Neural cell (in vitro differentiated cells): ENCODE measurements at regions not wholly inside any gene's neighbourhood (a gene's known extent, or its start where the extent isn't known, plus 50 kb on each side); places are given as distances from the start of the nearest gene placed in this dataset.

Experiments
- H2AFZ ChIP-seq: fragments of 200-600, 300-800 bp; sonication (generic), shearing (Covaris generic); 2 replicates; pipeline ENCODE4 v1.6.0; 2014; ENCODE audit warnings: low read depth, mild to moderate bottlenecking, antibody characterized with exemption, low read length, moderate library complexity
- H3F3A ChIP-seq: fragments of 200-600 bp; shearing (Covaris generic); 2 replicates; pipeline ENCODE4 v1.6.1; 2016; ENCODE audit warnings: mild to moderate bottlenecking, moderate library complexity, mixed read lengths, antibody characterized with exemption, low read length; ENCODE audit not compliant: insufficient read depth, poor library complexity, severe bottlenecking
- H3K27ac ChIP-seq: fragments of 200-600, 300-800 bp; sonication (generic), shearing (Covaris generic); 2 replicates; pipeline ENCODE4 v1.5.1; 2014; ENCODE audit warnings: mild to moderate bottlenecking, low read length, moderate library complexity
- H3K27me3 ChIP-seq: fragments of 300-800, 200-600 bp; sonication (generic), shearing (Covaris generic); 2 replicates; pipeline ENCODE4 v1.6.0; 2014; ENCODE audit warnings: mild to moderate bottlenecking, low read depth, low read length, moderate library complexity; ENCODE audit not compliant: insufficient read depth
- H3K36me3 ChIP-seq: fragments of 300-800, 200-600 bp; sonication (generic), shearing (Covaris generic); 2 replicates; pipeline ENCODE4 v1.5.1; 2014; ENCODE audit warnings: mild to moderate bottlenecking, antibody characterized with exemption, low read length, moderate library complexity; ENCODE audit not compliant: insufficient read depth
- H3K4me2 ChIP-seq: fragments of 300-800, 200-600 bp; sonication (generic), shearing (Covaris generic); 2 replicates; pipeline ENCODE4 v1.6.0; 2014; ENCODE audit warnings: mild to moderate bottlenecking, low read length
- H3K4me3 ChIP-seq: fragments of 300-800, 200-600 bp; sonication (generic), shearing (Covaris generic); 2 replicates; pipeline ENCODE4 v1.5.1; 2014; ENCODE audit warnings: mild to moderate bottlenecking, low read length, moderate library complexity
- H3K79me2 ChIP-seq: fragments of 200-600 bp; shearing (Covaris generic); replicated peaks from 2 replicates; pipeline ENCODE4 v1.6.0; 2014; ENCODE audit warnings: mild to moderate bottlenecking, low read length, moderate library complexity; ENCODE audit not compliant: insufficient read depth
- H3K9ac ChIP-seq: fragments of 300-800, 200-600 bp; sonication (generic), shearing (Covaris generic); 2 replicates; pipeline ENCODE4 v1.6.1; 2016; ENCODE audit warnings: mild to moderate bottlenecking, low read length, mixed read lengths
- H3K9me2 ChIP-seq: fragments of 200-600 bp; shearing (Covaris generic); 2 replicates; pipeline ENCODE4 v1.6.1; 2016; ENCODE audit warnings: mild to moderate bottlenecking, low read length, mixed read lengths; ENCODE audit not compliant: insufficient read depth
- H3K9me3 ChIP-seq: fragments of 200-600, 300-800 bp; sonication (generic), shearing (Covaris generic); 2 replicates; pipeline ENCODE4 v1.6.1; 2016; ENCODE audit warnings: mild to moderate bottlenecking, mixed run types, low read length, moderate library complexity, mixed read lengths
- H4K20me1 ChIP-seq: fragments of 200-600 bp; shearing (Covaris generic); 2 replicates; pipeline ENCODE4 v1.6.1; 2016; ENCODE audit warnings: mild to moderate bottlenecking, mixed run types; ENCODE audit not compliant: insufficient read depth
- EP300 ChIP-seq: fragments of 450-650 bp; conservative IDR thresholded peaks from 2 replicates; pipeline ENCODE4 v1.6.1; 2014; ENCODE audit warnings: antibody characterized with exemption, mild to moderate bottlenecking, moderate library complexity; ENCODE audit not compliant: poor library complexity, severe bottlenecking
- EZH2 ChIP-seq: fragments of 200-600, 300-800 bp; shearing (Covaris generic), sonication (generic); IDR thresholded peaks from 2 replicates; pipeline ENCODE4 v1.6.1; 2014; ENCODE audit warnings: antibody characterized with exemption, low read length, borderline replicate concordance, mild to moderate bottlenecking; ENCODE audit not compliant: insufficient read depth, poor library complexity, severe bottlenecking
- MXI1 ChIP-seq: fragments of 450-650 bp; conservative IDR thresholded peaks from 2 replicates; pipeline ENCODE4 v1.6.1; 2014; ENCODE audit warnings: antibody characterized with exemption, mild to moderate bottlenecking; ENCODE audit not compliant: poor library complexity, severe bottlenecking
- POLR2AphosphoS5 ChIP-seq: IDR thresholded peaks from 2 replicates; pipeline ENCODE4 v1.6.1; 2012
- RAD21 ChIP-seq: fragments of 450-650 bp; conservative IDR thresholded peaks from 2 replicates; pipeline ENCODE4 v1.6.1; 2014; ENCODE audit warnings: antibody characterized with exemption, mild to moderate bottlenecking, moderate library complexity
- SMC3 ChIP-seq: fragments of 450-650 bp; conservative IDR thresholded peaks from 2 replicates; pipeline ENCODE4 v1.6.1; 2014; ENCODE audit warnings: antibody characterized with exemption, mild to moderate bottlenecking, moderate library complexity; ENCODE audit not compliant: poor library complexity
- TAF1 ChIP-seq: IDR thresholded peaks from 2 replicates; pipeline ENCODE4 v1.6.1; 2012; ENCODE audit warnings: low read depth
- TF ChIP-seq, protein P1 (sequence below): IDR thresholded peaks from 2 replicates; pipeline ENCODE4 v1.6.1; 2012; ENCODE audit warnings: borderline replicate concordance
- TF ChIP-seq, protein P2 (sequence below): fragments of 450-650 bp; IDR thresholded peaks from 2 replicates; pipeline ENCODE4 v1.5.1; 2014; ENCODE audit warnings: antibody characterized with exemption, mild to moderate bottlenecking, moderate library complexity; ENCODE audit not compliant: poor library complexity, severe bottlenecking

DNA sequence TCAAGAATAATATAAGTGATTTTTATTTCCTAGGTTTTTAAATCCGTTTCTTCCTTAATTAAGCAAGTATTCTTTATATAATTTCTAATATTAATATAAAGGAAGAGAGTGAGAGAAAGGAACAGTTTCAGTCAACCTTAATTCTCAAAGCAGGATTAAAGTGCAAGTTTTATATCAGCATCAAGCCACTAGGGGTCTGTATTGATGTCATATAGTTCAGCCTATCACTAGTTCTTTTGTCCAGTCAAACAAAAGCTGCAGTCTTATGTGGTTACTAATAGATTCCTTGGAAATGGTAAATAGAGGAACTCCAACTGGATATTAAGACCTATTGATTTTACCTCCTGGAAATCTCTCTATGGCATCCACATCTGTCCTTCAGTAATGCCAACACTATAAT lies 82.0 kb downstream of the NAP1L3 start:
- Histone ChIP-seq H2AFZ (no peak overlapping the region), H3K9ac (no peak overlapping the region), H3K27ac (no peak overlapping the region), H3K79me2 (no peaks in the 10 kb centered on the region), H3K9me2 (no peaks in the 10 kb centered on the region), H3K9me3 (no peaks in the 10 kb centered on the region), H3K27me3 (no peaks in the 10 kb centered on the region), H3K4me2 (no peak overlapping the region), H4K20me1 (no peaks in the 10 kb centered on the region), H3K4me3 (no peak overlapping the region), H3F3A (no peaks in the 10 kb centered on the region), H3K36me3 (no peaks in the 10 kb centered on the region)
- TF ChIP-seq EP300 (no peak), RAD21 (peak; percentile 29)

DNA sequence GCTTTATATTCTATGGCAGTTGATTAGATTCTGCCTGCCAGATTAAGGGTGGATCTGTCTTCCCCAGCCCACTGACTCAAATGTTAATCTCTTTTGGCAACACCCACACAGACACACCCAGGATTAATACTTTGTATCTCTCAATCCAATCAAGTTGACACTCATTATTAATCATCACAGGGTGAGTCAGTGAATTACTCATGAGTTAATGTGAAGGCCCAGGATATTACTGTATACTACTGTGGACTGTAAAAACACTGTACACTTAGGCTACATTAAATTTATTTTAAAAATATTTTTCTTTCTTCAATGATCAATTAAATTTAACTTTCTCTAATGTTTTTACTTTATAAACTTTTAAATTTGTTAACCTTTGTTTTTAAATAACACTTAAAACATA lies 87.7 kb downstream of the NAP1L3 start:
- Histone ChIP-seq H4K20me1 (no peaks in the 10 kb centered on the region), H3K9me3 (no peaks in the 10 kb centered on the region), H3K79me2 (no peaks in the 10 kb centered on the region), H3K4me2 (no peak overlapping the region), H3K9me2 (no peaks in the 10 kb centered on the region), H3K4me3 (no peak overlapping the region), H3K27me3 (no peaks in the 10 kb centered on the region), H3K27ac (no peak overlapping the region), H3K9ac (no peak overlapping the region), H3F3A (no peaks in the 10 kb centered on the region), H3K36me3 (no peaks in the 10 kb centered on the region), H2AFZ (no peak overlapping the region)
- TF ChIP-seq EP300 (no peak), SMC3 (no peak), POLR2AphosphoS5 (no peak), TAF1 (no peak), RAD21 (no peak), EZH2 (no peak), MXI1 (no peak)
- TF ChIP-seq, protein P1, sequence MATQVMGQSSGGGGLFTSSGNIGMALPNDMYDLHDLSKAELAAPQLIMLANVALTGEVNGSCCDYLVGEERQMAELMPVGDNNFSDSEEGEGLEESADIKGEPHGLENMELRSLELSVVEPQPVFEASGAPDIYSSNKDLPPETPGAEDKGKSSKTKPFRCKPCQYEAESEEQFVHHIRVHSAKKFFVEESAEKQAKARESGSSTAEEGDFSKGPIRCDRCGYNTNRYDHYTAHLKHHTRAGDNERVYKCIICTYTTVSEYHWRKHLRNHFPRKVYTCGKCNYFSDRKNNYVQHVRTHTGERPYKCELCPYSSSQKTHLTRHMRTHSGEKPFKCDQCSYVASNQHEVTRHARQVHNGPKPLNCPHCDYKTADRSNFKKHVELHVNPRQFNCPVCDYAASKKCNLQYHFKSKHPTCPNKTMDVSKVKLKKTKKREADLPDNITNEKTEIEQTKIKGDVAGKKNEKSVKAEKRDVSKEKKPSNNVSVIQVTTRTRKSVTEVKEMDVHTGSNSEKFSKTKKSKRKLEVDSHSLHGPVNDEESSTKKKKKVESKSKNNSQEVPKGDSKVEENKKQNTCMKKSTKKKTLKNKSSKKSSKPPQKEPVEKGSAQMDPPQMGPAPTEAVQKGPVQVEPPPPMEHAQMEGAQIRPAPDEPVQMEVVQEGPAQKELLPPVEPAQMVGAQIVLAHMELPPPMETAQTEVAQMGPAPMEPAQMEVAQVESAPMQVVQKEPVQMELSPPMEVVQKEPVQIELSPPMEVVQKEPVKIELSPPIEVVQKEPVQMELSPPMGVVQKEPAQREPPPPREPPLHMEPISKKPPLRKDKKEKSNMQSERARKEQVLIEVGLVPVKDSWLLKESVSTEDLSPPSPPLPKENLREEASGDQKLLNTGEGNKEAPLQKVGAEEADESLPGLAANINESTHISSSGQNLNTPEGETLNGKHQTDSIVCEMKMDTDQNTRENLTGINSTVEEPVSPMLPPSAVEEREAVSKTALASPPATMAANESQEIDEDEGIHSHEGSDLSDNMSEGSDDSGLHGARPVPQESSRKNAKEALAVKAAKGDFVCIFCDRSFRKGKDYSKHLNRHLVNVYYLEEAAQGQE = no peak

DNA sequence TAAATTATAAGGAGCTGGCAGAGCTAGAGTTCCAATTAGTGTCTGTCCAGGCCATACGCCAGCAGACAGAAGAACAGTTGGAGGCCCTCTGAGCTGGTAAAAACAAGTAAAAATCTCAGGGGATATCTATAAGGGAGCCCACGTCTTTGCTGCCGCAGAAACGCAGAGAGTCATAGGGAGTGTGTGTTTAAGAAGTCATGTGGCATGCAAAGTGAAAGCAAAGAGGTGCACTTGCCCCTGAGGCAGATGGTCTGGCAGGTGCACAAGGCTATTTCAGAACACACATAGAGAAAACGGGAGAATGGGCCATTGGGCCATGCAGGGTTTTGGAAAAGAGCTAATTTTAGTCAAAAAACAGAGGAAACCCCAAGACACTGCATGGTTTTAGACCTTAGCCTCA lies 92.7 kb downstream of the NAP1L3 start:
- no peak overlapping the region for H3K4me3 ChIP-seq
- TF ChIP-seq, protein P2, sequence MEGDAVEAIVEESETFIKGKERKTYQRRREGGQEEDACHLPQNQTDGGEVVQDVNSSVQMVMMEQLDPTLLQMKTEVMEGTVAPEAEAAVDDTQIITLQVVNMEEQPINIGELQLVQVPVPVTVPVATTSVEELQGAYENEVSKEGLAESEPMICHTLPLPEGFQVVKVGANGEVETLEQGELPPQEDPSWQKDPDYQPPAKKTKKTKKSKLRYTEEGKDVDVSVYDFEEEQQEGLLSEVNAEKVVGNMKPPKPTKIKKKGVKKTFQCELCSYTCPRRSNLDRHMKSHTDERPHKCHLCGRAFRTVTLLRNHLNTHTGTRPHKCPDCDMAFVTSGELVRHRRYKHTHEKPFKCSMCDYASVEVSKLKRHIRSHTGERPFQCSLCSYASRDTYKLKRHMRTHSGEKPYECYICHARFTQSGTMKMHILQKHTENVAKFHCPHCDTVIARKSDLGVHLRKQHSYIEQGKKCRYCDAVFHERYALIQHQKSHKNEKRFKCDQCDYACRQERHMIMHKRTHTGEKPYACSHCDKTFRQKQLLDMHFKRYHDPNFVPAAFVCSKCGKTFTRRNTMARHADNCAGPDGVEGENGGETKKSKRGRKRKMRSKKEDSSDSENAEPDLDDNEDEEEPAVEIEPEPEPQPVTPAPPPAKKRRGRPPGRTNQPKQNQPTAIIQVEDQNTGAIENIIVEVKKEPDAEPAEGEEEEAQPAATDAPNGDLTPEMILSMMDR = no peak
- TF ChIP-seq EP300 (no peak), RAD21 (no peak), SMC3 (no peak), TAF1 (no peak), EZH2 (no peak), POLR2AphosphoS5 (no peak), MXI1 (no peak)
- TF ChIP-seq, protein P1 = no peak
- H3K27ac ChIP-seq = no peak overlapping the region
- H3K9me3 ChIP-seq = no peaks in the 10 kb centered on the region
- no peak overlapping the region for H3K4me2 ChIP-seq
- no peaks in the 10 kb centered on the region for H3K79me2 ChIP-seq
- no peaks in the 10 kb centered on the region for H3K27me3 ChIP-seq
- no peak overlapping the region for H3K9ac ChIP-seq
- H3K36me3 ChIP-seq = no peaks in the 10 kb centered on the region
- no peak overlapping the region for H2AFZ ChIP-seq
- no peaks in the 10 kb centered on the region for H4K20me1 ChIP-seq
- H3F3A ChIP-seq = no peaks in the 10 kb centered on the region
- no peaks in the 10 kb centered on the region for H3K9me2 ChIP-seq
